Mesendoderm (in vitro differentiated cells): ENCODE measurements at regions not wholly inside any gene's neighbourhood (a gene's known extent, or its start where the extent isn't known, plus 50 kb on each side); places are given as distances from the start of the nearest gene placed in this dataset.
"Not testable (repeated sequence)": the region's sequence is repeated elsewhere in the genome, so short reads cannot be mapped to it uniquely, and the experiment has no call there.

ENCODE experiments used
- DNase-seq: peaks from one replicate; pipeline ENCODE4 v3.0.0; 2013
- H2AK5ac ChIP-seq: 2 replicates; pipeline ENCODE4 v1.6.1; 2013; ENCODE audit warnings: low read length, inconsistent platforms
- H2BK120ac ChIP-seq: 2 replicates; pipeline ENCODE4 v1.6.1; 2013; ENCODE audit warnings: low read depth, mild to moderate bottlenecking, low read length, moderate library complexity, mixed read lengths
- H2BK15ac ChIP-seq: replicated peaks from 2 replicates; pipeline ENCODE4 v1.6.1; 2013; ENCODE audit warnings: low read depth, mild to moderate bottlenecking, moderate library complexity
- H2BK5ac ChIP-seq: 2 replicates; pipeline ENCODE4 v1.6.1; 2013; ENCODE audit warnings: low read length, inconsistent platforms
- H3K18ac ChIP-seq: 2 replicates; pipeline ENCODE4 v1.6.1; 2013; ENCODE audit warnings: mild to moderate bottlenecking, low read length, mixed read lengths
- H3K23ac ChIP-seq: one replicate; pipeline ENCODE4 v1.6.1; 2013; ENCODE audit warnings: low read length
- H3K27ac ChIP-seq: 2 replicates; pipeline ENCODE4 v1.5.1; 2013; ENCODE audit warnings: low read depth, mild to moderate bottlenecking, inconsistent platforms, low read length, moderate library complexity
- H3K27me3 ChIP-seq: 2 replicates; pipeline ENCODE4 v1.6.1; 2013; ENCODE audit warnings: low read length, control low read depth, mild to moderate bottlenecking, inconsistent platforms; ENCODE audit not compliant: insufficient read depth, poor library complexity
- H3K36me3 ChIP-seq: 2 replicates; pipeline ENCODE4 v1.6.1; 2013; ENCODE audit warnings: low read length, inconsistent platforms; ENCODE audit not compliant: control insufficient read depth, insufficient read depth
- H3K4ac ChIP-seq: one replicate; pipeline ENCODE4 v1.6.1; 2013; ENCODE audit warnings: low read depth, mild to moderate bottlenecking, low read length, moderate library complexity
- H3K4me1 ChIP-seq: 2 replicates; pipeline ENCODE4 v1.6.1; 2013; ENCODE audit warnings: low read depth, low read length, inconsistent platforms; ENCODE audit not compliant: control insufficient read depth
- H3K4me2 ChIP-seq: 2 replicates; pipeline ENCODE4 v1.6.1; 2013; ENCODE audit warnings: low read length
- H3K4me3 ChIP-seq: 2 replicates; pipeline ENCODE4 v1.5.1; 2013; ENCODE audit warnings: mild to moderate bottlenecking, low read length
- H3K56ac ChIP-seq: one replicate; pipeline ENCODE4 v1.6.1; 2013; ENCODE audit warnings: low read length
- H3K79me1 ChIP-seq: 2 replicates; pipeline ENCODE4 v1.6.1; 2013; ENCODE audit warnings: low read length, inconsistent platforms
- H3K79me2 ChIP-seq: 2 replicates; pipeline ENCODE4 v1.6.1; 2013; ENCODE audit warnings: mild to moderate bottlenecking, low read length; ENCODE audit not compliant: control insufficient read depth, insufficient read depth
- H3K9ac ChIP-seq: 2 replicates; pipeline ENCODE4 v1.6.1; 2013; ENCODE audit warnings: low read length, inconsistent platforms
- H4K5ac ChIP-seq: one replicate; pipeline ENCODE4 v1.6.1; 2013; ENCODE audit warnings: low read length
- H4K8ac ChIP-seq: one replicate; pipeline ENCODE4 v1.6.1; 2013; ENCODE audit warnings: low read depth, mild to moderate bottlenecking, control low read depth, low read length, moderate library complexity
- WGBS: extraction: QIAGEN DNeasy Blood & Tissue Kit; methylation state at CpG from one replicate; pipeline ENCODE4 v1.1.7; 2013; ENCODE audit warnings: low lambda C conversion rate, missing lambda C conversion rate; ENCODE audit not compliant: insufficient coverage; ENCODE audit errors: extremely low coverage; 5-methylcytosine and 5-hydroxymethylcytosine counted together

DNA sequence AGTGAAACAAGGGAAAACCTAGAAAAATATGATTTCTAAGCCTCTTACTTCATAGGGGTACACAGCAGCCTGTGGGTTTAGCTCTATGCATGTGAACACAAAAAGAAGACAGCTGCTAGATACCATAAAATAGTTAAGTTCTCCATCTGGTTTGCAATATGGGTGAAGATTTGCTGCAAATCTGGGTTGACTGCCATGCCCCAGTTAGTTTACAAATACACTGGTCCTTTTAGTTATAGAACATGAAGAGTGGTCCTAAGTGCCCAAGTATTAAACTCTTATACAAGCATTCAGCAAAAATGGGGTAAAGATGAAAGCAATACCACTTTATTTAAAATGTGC, 176.1 kb downstream of the AEBP2 start:
- DNase-seq = no peak
- no peak overlapping the region for H3K23ac ChIP-seq
- no peak overlapping the region for H2BK120ac ChIP-seq
- no peak overlapping the region for H4K5ac ChIP-seq
- H3K4me2 ChIP-seq = no peak overlapping the region
- no peak overlapping the region for H3K56ac ChIP-seq
- H3K79me1 ChIP-seq = no peaks in the 10 kb centered on the region
- no peak overlapping the region for H3K18ac ChIP-seq
- no peak overlapping the region for H2BK5ac ChIP-seq
- H2BK15ac ChIP-seq = no peak overlapping the region
- H3K79me2 ChIP-seq = no peaks in the 10 kb centered on the region
- H3K4ac ChIP-seq = no peak overlapping the region
- no peak overlapping the region for H2AK5ac ChIP-seq
- no peaks in the 10 kb centered on the region for H3K27me3 ChIP-seq
- no peak overlapping the region for H4K8ac ChIP-seq
- H3K27ac ChIP-seq = no peak overlapping the region
- H3K9ac ChIP-seq = no peak overlapping the region
- no peak overlapping the region for H3K4me3 ChIP-seq
- H3K36me3 ChIP-seq = no peaks in the 10 kb centered on the region
- H3K4me1 ChIP-seq = no peaks in the 10 kb centered on the region

DNA sequence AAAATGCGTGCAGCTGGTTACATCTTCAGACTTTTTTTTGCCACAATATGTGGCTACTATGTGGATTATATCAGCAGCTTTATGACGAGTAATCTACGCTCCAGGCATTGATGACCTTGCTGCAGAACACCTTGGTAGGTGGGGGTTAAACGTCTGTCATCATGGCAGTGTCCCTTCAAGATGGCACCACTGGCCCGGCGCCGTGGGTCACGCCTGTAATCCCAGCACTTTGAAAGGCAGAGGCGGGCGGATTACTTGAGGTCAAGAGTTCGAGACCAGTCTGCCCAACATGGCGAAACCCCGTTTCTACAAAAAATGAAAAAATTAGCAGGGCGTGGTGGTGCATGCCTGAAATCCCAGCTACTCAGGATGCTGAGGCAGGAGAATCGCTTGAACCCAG, 177.5 kb downstream of the AEBP2 start:
- Histone ChIP-seq H4K8ac (no peak overlapping the region), H3K4me3 (no peak overlapping the region), H2AK5ac (no peak overlapping the region), H3K18ac (no peak overlapping the region), H3K36me3 (no peaks in the 10 kb centered on the region), H2BK5ac (no peak overlapping the region), H2BK15ac (no peak overlapping the region), H3K27me3 (no peaks in the 10 kb centered on the region), H4K5ac (no peak overlapping the region), H3K79me2 (no peaks in the 10 kb centered on the region), H3K27ac (no peak overlapping the region), H3K4ac (no peak overlapping the region), H3K23ac (no peak overlapping the region), H2BK120ac (no peak overlapping the region), H3K4me2 (no peak overlapping the region), H3K56ac (no peak overlapping the region), H3K9ac (no peak overlapping the region), H3K79me1 (no peaks in the 10 kb centered on the region), H3K4me1 (no peaks in the 10 kb centered on the region)
- no CpG with 5 or more reads among the region's 15 CpGs for WGBS
- no peak for DNase-seq

GRCh38 chr12:19620222-19620621, 180.9 kb downstream of the AEBP2 start:
- H4K8ac ChIP-seq = no peak overlapping the region
- no peaks in the 10 kb centered on the region for H3K36me3 ChIP-seq
- no peak overlapping the region for H4K5ac ChIP-seq
- no peak overlapping the region for H2BK5ac ChIP-seq
- no peaks in the 10 kb centered on the region for H3K79me1 ChIP-seq
- no CpG with 5 or more reads among the region's 7 CpGs for WGBS
- no peak overlapping the region for H3K23ac ChIP-seq
- H3K27me3 ChIP-seq = no peaks in the 10 kb centered on the region
- no peak overlapping the region for H3K18ac ChIP-seq
- no peaks in the 10 kb centered on the region for H3K4me1 ChIP-seq
- no peaks in the 10 kb centered on the region for H3K79me2 ChIP-seq
- no peak overlapping the region for H3K4ac ChIP-seq
- H3K4me3 ChIP-seq = no peak overlapping the region
- no peak overlapping the region for H3K4me2 ChIP-seq
- DNase-seq = no peak
- no peak overlapping the region for H2AK5ac ChIP-seq
- no peak overlapping the region for H2BK15ac ChIP-seq
- no peak overlapping the region for H3K9ac ChIP-seq
- no peak overlapping the region for H3K27ac ChIP-seq
- no peak overlapping the region for H2BK120ac ChIP-seq
- H3K56ac ChIP-seq = no peak overlapping the region

GRCh38 chr12:19623751-19624399, 184.6 kb downstream of the AEBP2 start:
- no peak overlapping the region for H2BK15ac ChIP-seq
- no peak overlapping the region for H3K23ac ChIP-seq
- no peaks in the 10 kb centered on the region for H3K36me3 ChIP-seq
- no peak overlapping the region for H3K56ac ChIP-seq
- H2BK120ac ChIP-seq = no peak overlapping the region
- no peak overlapping the region for H4K8ac ChIP-seq
- H2AK5ac ChIP-seq = no peak overlapping the region
- WGBS = no CpG with 5 or more reads among the region's 9 CpGs
- H3K4ac ChIP-seq = no peak overlapping the region
- H3K4me3 ChIP-seq = no peak overlapping the region
- H3K79me1 ChIP-seq = no peaks in the 10 kb centered on the region
- no peaks in the 10 kb centered on the region for H3K4me1 ChIP-seq
- DNase-seq = no peak
- no peak overlapping the region for H3K9ac ChIP-seq
- no peak overlapping the region for H2BK5ac ChIP-seq
- H3K4me2 ChIP-seq = no peak overlapping the region
- no peaks in the 10 kb centered on the region for H3K27me3 ChIP-seq
- H3K79me2 ChIP-seq = no peaks in the 10 kb centered on the region
- H3K18ac ChIP-seq = no peak overlapping the region
- no peak overlapping the region for H3K27ac ChIP-seq
- H4K5ac ChIP-seq = no peak overlapping the region

DNA sequence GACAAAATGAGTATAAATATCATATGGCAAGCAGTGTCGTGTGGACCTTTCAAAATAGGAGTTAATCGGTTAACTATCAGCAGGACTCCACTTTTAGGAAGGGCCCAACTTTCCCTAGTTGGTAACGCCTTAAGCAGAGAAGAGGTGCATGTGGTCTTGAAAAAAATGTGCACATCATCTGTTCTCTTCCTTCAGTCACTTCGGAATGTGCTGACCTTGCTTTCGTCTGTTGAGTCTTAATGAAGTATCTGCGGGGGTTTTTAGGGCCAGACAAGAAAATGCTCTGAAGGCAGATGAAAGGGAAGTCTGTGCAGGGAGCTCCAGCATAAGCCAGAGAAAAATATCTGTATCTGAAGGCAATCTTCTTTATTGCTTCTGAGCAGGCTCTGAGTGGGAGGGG, 185.2 kb downstream of the AEBP2 start:
- no CpG with 5 or more reads among the region's 6 CpGs for WGBS
- Histone ChIP-seq H3K23ac (no peak overlapping the region), H2BK120ac (no peak overlapping the region), H3K79me2 (no peaks in the 10 kb centered on the region), H3K27ac (no peak overlapping the region), H3K4ac (no peak overlapping the region), H2AK5ac (no peak overlapping the region), H3K4me3 (no peak overlapping the region), H3K4me1 (no peaks in the 10 kb centered on the region), H2BK15ac (no peak overlapping the region), H2BK5ac (no peak overlapping the region), H4K5ac (no peak overlapping the region), H3K18ac (no peak overlapping the region), H3K56ac (no peak overlapping the region), H3K4me2 (no peak overlapping the region), H3K36me3 (no peaks in the 10 kb centered on the region), H3K79me1 (no peaks in the 10 kb centered on the region), H3K27me3 (no peaks in the 10 kb centered on the region), H4K8ac (no peak overlapping the region), H3K9ac (no peak overlapping the region)
- DNase-seq = no peak

DNA sequence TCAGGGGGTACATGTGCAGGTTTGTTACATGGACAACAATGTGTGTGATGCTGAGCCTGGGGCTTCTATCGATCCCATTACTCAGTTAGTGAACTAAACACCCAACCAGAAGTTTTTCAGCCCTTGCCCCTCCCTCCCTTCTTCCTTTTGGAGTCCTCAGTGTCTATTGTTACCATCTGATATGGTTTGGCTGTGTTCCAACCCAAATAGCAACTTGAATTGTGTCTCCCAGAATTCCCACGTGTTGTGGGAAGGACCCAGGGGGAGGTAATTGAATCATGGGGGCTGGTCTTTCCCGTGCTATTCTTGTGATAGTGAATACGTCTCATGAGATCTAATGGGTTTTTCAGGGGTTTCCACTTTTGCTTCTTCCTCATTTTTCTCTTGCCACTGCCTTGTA, 186.3 kb downstream of the AEBP2 start:
- H3K56ac ChIP-seq, H3K79me1 ChIP-seq, H2BK5ac ChIP-seq, H3K4me3 ChIP-seq, H3K4me2 ChIP-seq, H3K79me2 ChIP-seq, H3K4ac ChIP-seq, H3K9ac ChIP-seq, H3K23ac ChIP-seq, H2BK15ac ChIP-seq, H3K18ac ChIP-seq, H3K36me3 ChIP-seq, H3K27me3 ChIP-seq, DNase-seq, H3K4me1 ChIP-seq, H2AK5ac ChIP-seq, H4K8ac ChIP-seq, H2BK120ac ChIP-seq, H3K27ac ChIP-seq, H4K5ac ChIP-seq: not testable (repeated sequence)
- no CpG with 5 or more reads among the region's 4 CpGs for WGBS
